Keratinocyte (primary cell): ENCODE measurements at regions not wholly inside any gene's neighbourhood (a gene's known extent, or its start where the extent isn't known, plus 50 kb on each side); places are given as distances from the start of the nearest gene placed in this dataset.

Experiments used
- DNase-seq: peaks from one replicate; pipeline ENCODE4 v3.0.0-alpha.2; 2011; ENCODE audit warnings: low read depth, missing footprints, low spot score
- FAIRE-seq: peaks from 2 replicates; lab custom pipeline; 2011; peaks lifted over from hg19 to GRCh38; lab: Jason Lieb, UNC
- H2AFZ ChIP-seq: 2 replicates; pipeline ENCODE4 v1.6.0; 2012; ENCODE audit warnings: low read length, control low read depth, inconsistent platforms; ENCODE audit not compliant: control insufficient read depth
- H3K27ac ChIP-seq: 2 replicates; pipeline ENCODE4 v1.5.1; 2011; ENCODE audit warnings: low read length; ENCODE audit not compliant: control insufficient read depth, insufficient read depth
- H3K27me3 ChIP-seq: 3 replicates; pipeline ENCODE4 v1.6.0; 2011; ENCODE audit warnings: low read length; ENCODE audit not compliant: control insufficient read depth, insufficient read depth; ENCODE audit errors: extremely low read depth
- H3K36me3 ChIP-seq, 2 experiments: 2 replicates in 1 of 2; 3 replicates in 1 of 2; pipeline ENCODE4 v1.5.1; 2011; ENCODE audit warnings: low read length in 2 of 2, mild to moderate bottlenecking in 1 of 2; ENCODE audit not compliant: control insufficient read depth in 2 of 2, insufficient read depth in 2 of 2; ENCODE audit errors: extremely low read depth in 1 of 2
- H3K4me1 ChIP-seq: 3 replicates; pipeline ENCODE4 v1.5.1; 2011; ENCODE audit warnings: low read length; ENCODE audit not compliant: control insufficient read depth, insufficient read depth; ENCODE audit errors: extremely low read depth
- H3K4me2 ChIP-seq: 3 replicates; pipeline ENCODE4 v1.6.0; 2011; ENCODE audit warnings: low read depth, low read length; ENCODE audit not compliant: control insufficient read depth, insufficient read depth; ENCODE audit errors: extremely low read depth
- H3K4me3 ChIP-seq, 3 experiments: fragments of 200-600 bp in 1 of 3; sonication (generic) in 1 of 3; 2 replicates in 2 of 3; 3 replicates in 1 of 3; pipeline ENCODE4 v1.5.1; 2011 to 2016; ENCODE audit warnings: low read length in 3 of 3, mild to moderate bottlenecking in 3 of 3, control low read depth in 2 of 3, inconsistent platforms in 1 of 3, low read depth in 1 of 3, mixed read lengths in 1 of 3, mixed run types in 1 of 3, moderate library complexity in 1 of 3; ENCODE audit not compliant: control insufficient read depth in 2 of 3, insufficient read depth in 2 of 3; ENCODE audit errors: extremely low read depth in 1 of 3
- H3K79me2 ChIP-seq: 2 replicates; pipeline ENCODE4 v1.6.0; 2012; ENCODE audit warnings: low read length; ENCODE audit not compliant: control insufficient read depth, insufficient read depth
- H3K9ac ChIP-seq: 3 replicates; pipeline ENCODE4 v1.6.0; 2011; ENCODE audit warnings: low read length; ENCODE audit not compliant: control insufficient read depth, insufficient read depth; ENCODE audit errors: extremely low read depth
- H3K9me1 ChIP-seq: 3 replicates; pipeline ENCODE4 v1.6.0; 2011; ENCODE audit warnings: low read length; ENCODE audit not compliant: control insufficient read depth, insufficient read depth; ENCODE audit errors: extremely low read depth
- H3K9me3 ChIP-seq: 2 replicates; pipeline ENCODE4 v1.5.1; 2012; ENCODE audit warnings: low read depth, low read length; ENCODE audit not compliant: control insufficient read depth
- H4K20me1 ChIP-seq: 3 replicates; pipeline ENCODE4 v1.6.0; 2011; ENCODE audit warnings: low read length; ENCODE audit not compliant: control insufficient read depth, insufficient read depth; ENCODE audit errors: extremely low read depth
- CTCF ChIP-seq, 3 experiments: IDR thresholded peaks in 1 of 3; conservative IDR thresholded peaks in 1 of 3; optimal IDR thresholded peaks in 1 of 3; 2 replicates in 2 of 3; 3 replicates in 1 of 3; pipeline versions ENCODE3 to v1.5.1; 2011; ENCODE audit warnings: low read length in 3 of 3, mild to moderate bottlenecking in 3 of 3, moderate library complexity in 2 of 3, control low read depth in 1 of 3, inconsistent platforms in 1 of 3; ENCODE audit not compliant: insufficient read depth in 2 of 3; ENCODE audit errors: extremely low read depth in 1 of 3
- EZH2 ChIP-seq: IDR thresholded peaks from one replicate; pipeline ENCODE4 v1.6.1; 2012; ENCODE audit warnings: inconsistent platforms, mild to moderate bottlenecking, low read length, moderate library complexity
- dilution Hi-C: fragments of 300-500 bp; cut with MboI; formaldehyde crosslinking; loops from one replicate; pipeline ENCODE4 v1.7.0; 2020; ENCODE audit warnings: low sequenced_read_pairs; ENCODE audit not compliant: extremely low pct_ligation_motif_present

GRCh38 chr13:104810242-104810641 is 1725.2 kb downstream of the EFNB2 start:
- Histone ChIP-seq H3K4me1 (no peaks in the 10 kb centered on the region), H3K9me1 (no peaks in the 10 kb centered on the region), H3K9me3 (no peaks in the 10 kb centered on the region), H3K79me2 (no peaks in the 10 kb centered on the region), H4K20me1 (no peaks in the 10 kb centered on the region), H3K4me3 (no peak overlapping the region), H3K27me3 (no peaks in the 10 kb centered on the region), H3K36me3 (no peaks in the 10 kb centered on the region), H3K9ac (no peak overlapping the region), H2AFZ (no peak overlapping the region), H3K4me2 (no peak overlapping the region), H3K27ac (no peak overlapping the region)
- TF ChIP-seq EZH2 (no peak), CTCF (optimal IDR thresholded peaks at IDR 0.05 in 1 of 3, IDR thresholded peaks at IDR 0.05 in 1 of 3, conservative IDR thresholded peaks at IDR 0.05 in 1 of 3; ENCODE audit: extremely low read depth in 1 of 3, insufficient read depth in 2 of 3, low read length in 3 of 3) (no peak)
- dilution Hi-C loops, result no loop called here
- DNase-seq, result no peak
- FAIRE-seq, result no peak

GRCh38 chr13:104809483-104809882 is 1726.0 kb downstream of the EFNB2 start:
- H3K9me3 ChIP-seq, result no peaks in the 10 kb centered on the region
- H3K4me1 ChIP-seq, result no peaks in the 10 kb centered on the region
- TF ChIP-seq CTCF (optimal IDR thresholded peaks at IDR 0.05 in 1 of 3, IDR thresholded peaks at IDR 0.05 in 1 of 3, conservative IDR thresholded peaks at IDR 0.05 in 1 of 3; ENCODE audit: extremely low read depth in 1 of 3, insufficient read depth in 2 of 3, low read length in 3 of 3), result no peak
- TF ChIP-seq EZH2, result no peak
- H3K27ac ChIP-seq, result no peak overlapping the region
- dilution Hi-C loops, result no loop called here
- H3K4me3 ChIP-seq, result no peak overlapping the region
- no peaks in the 10 kb centered on the region for H3K36me3 ChIP-seq
- no peak for FAIRE-seq
- H2AFZ ChIP-seq, result no peak overlapping the region
- no peak overlapping the region for H3K4me2 ChIP-seq
- H3K27me3 ChIP-seq, result no peaks in the 10 kb centered on the region
- H3K79me2 ChIP-seq, result no peaks in the 10 kb centered on the region
- H3K9me1 ChIP-seq, result no peaks in the 10 kb centered on the region
- no peak for DNase-seq
- H4K20me1 ChIP-seq, result no peaks in the 10 kb centered on the region
- H3K9ac ChIP-seq, result no peak overlapping the region
